ENCODE measurements at regions not wholly inside any gene's neighbourhood (a gene's known extent, or its start where the extent isn't known, plus 50 kb on each side); places are given as distances from the start of the nearest gene placed in this dataset.

DNA sequence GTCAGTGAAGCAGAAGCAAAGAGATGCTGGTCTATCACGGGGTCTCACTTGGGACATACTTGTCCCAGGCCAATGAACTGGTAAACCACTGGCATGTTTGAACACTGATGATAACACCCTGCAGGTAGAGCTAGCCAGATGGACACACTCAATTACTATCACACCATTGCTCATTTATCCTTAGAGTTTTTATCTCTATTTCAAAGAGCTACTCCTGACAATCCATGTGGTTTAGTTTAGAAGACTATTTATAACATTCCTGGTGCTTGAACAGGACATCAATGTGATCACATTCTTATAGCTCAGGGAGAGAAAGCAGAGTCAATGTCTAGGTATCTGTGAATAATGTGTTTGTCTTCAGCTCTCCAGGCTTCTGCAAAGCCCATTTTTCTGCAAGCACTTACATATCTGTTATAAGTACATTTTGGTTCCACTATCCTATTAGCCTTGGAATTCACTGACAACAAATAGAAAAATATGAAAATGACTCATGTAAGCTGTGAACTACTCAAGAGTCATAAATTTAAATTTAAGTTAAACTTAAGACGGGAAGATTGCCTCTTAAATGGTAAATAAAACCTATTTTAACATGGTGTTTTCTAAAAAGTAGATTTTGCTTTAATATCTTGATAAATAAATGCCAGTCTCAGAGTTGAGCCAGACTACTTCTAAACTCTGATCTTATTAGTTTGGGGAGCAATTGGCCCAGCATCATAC lies 106.7 kb upstream of the MBL2 start:
- TF ChIP-seq, protein P1, sequence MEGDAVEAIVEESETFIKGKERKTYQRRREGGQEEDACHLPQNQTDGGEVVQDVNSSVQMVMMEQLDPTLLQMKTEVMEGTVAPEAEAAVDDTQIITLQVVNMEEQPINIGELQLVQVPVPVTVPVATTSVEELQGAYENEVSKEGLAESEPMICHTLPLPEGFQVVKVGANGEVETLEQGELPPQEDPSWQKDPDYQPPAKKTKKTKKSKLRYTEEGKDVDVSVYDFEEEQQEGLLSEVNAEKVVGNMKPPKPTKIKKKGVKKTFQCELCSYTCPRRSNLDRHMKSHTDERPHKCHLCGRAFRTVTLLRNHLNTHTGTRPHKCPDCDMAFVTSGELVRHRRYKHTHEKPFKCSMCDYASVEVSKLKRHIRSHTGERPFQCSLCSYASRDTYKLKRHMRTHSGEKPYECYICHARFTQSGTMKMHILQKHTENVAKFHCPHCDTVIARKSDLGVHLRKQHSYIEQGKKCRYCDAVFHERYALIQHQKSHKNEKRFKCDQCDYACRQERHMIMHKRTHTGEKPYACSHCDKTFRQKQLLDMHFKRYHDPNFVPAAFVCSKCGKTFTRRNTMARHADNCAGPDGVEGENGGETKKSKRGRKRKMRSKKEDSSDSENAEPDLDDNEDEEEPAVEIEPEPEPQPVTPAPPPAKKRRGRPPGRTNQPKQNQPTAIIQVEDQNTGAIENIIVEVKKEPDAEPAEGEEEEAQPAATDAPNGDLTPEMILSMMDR (IDR thresholded peaks at IDR 0.05) = no peak
- no peak for TF ChIP-seq POLR2A (IDR thresholded peaks at IDR 0.05)

Data from esophagus squamous epithelium (tissue), 4 donors.